Stimulated activated CD8-positive, alpha-beta memory T cell treated with anti-CD3 and anti-CD28 coated beads, Interleukin-15, amount 100 ng/mL, for 24 hours (primary cell): ENCODE measurements at regions not wholly inside any gene's neighbourhood (a gene's known extent, or its start where the extent isn't known, plus 50 kb on each side); places are given as distances from the start of the nearest gene placed in this dataset.
"Not testable (repeated sequence)": the region's sequence is repeated elsewhere in the genome, so short reads cannot be mapped to it uniquely, and the experiment has no call there.

Source experiments
- DNase-seq: peaks from one replicate; pipeline ENCODE4 v3.0.0-alpha.2; 2020; ENCODE audit warnings: low read depth

GRCh38 chr7:66503551-66504031, 125.1 kb upstream of the KCTD7 start:
- no peak for DNase-seq

GRCh38 chr7:66504131-66504530, 124.5 kb upstream of the KCTD7 start:
- no peak for DNase-seq

GRCh38 chr7:66505009-66505408, 123.7 kb upstream of the KCTD7 start:
- no peak for DNase-seq

- DNase-seq = no peak
Measured at GRCh38 chr7:66505531-66506451, 122.9 kb upstream of the KCTD7 start.

- not testable (repeated sequence) for DNase-seq
Measured at GRCh38 chr7:66506703-66507102, 122.0 kb upstream of the KCTD7 start.

GRCh38 chr7:66507764-66508296, 120.9 kb upstream of the KCTD7 start:
- no peak for DNase-seq

GRCh38 chr7:66508431-66508830, 120.2 kb upstream of the KCTD7 start:
- no peak for DNase-seq

GRCh38 chr7:66514050-66514449, 114.6 kb upstream of the KCTD7 start:
- DNase-seq = no peak

GRCh38 chr7:66517212-66517909, 111.3 kb upstream of the KCTD7 start:
- no peak for DNase-seq

- DNase-seq = no peak
Measured at GRCh38 chr7:66518151-66518691, 110.5 kb upstream of the KCTD7 start.

- DNase-seq = no peak
Measured at GRCh38 chr7:66521675-66522074, 107.0 kb upstream of the KCTD7 start.

- no peak for DNase-seq
Measured at GRCh38 chr7:66522518-66522917, 106.2 kb upstream of the KCTD7 start.

- DNase-seq = no peak
Measured at GRCh38 chr7:66523409-66523808, 105.3 kb upstream of the KCTD7 start.

- no peak for DNase-seq
Measured at GRCh38 chr7:66524738-66525137, 103.9 kb upstream of the KCTD7 start.

GRCh38 chr7:66526782-66527181, 101.9 kb upstream of the KCTD7 start:
- not testable (repeated sequence) for DNase-seq

- DNase-seq = no peak
Measured at GRCh38 chr7:66528652-66529051, 100.0 kb upstream of the KCTD7 start.

GRCh38 chr7:66529883-66530610, 98.6 kb upstream of the KCTD7 start:
- no peak for DNase-seq

GRCh38 chr7:66535414-66536329, 93.0 kb upstream of the KCTD7 start:
- no peak for DNase-seq

GRCh38 chr7:66537380-66537779, 91.3 kb upstream of the KCTD7 start:
- DNase-seq = no peak

GRCh38 chr7:66537876-66538275, 90.8 kb upstream of the KCTD7 start:
- no peak for DNase-seq

- no peak for DNase-seq
Measured at GRCh38 chr7:66539264-66539623, 89.4 kb upstream of the KCTD7 start.
